ENCODE measurements at regions not wholly inside any gene's neighbourhood (a gene's known extent, or its start where the extent isn't known, plus 50 kb on each side); places are given as distances from the start of the nearest gene placed in this dataset.

DNA sequence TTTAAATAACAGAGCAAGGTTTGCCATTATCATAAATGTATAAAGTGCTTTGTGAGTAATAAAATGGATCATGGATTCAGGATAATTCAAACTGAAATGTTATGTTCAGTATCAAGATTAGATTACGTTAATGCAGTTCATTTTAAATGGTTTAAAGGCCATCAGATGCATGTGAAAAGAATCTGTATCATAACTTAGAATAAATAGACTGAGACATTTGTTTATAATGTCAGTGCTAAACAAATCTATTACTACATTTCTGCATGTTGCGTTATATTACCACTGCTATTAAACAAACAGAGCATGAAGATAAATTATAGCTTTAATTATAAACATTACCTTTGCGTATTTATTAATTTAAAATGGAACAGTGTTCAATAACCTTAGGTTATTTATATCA is 160.2 kb downstream of the TOX3 start:
- CTCF ChIA-PET: no interaction called here
- POLR2A ChIA-PET: no interaction called here
- no peak for TF ChIP-seq CTCF (IDR thresholded peaks at IDR 0.05; ENCODE audit: control extremely low read depth, extremely low read depth, low read depth, missing control alignments)
- no peak for DNase-seq (ENCODE audit: extremely low spot score)

DNA sequence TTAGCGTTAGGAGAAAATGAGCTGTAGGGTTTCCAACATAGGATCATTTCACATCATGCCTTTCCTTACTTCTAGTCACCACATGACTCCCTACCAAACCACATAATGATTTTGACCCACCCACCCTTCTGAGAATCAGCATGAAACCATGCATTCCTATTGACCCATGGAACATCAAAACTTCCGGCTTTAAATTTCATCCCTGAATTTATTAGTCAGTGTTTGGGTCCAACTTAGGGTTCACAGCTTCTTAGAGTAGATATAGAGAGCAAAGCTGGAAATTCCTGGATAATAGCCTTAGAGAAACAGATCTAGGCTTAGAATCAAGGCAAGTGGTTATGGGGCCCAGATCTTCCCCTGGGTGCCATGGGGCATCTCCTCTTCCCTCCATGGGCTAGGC is 162.6 kb downstream of the TOX3 start:
- no peak for DNase-seq (ENCODE audit: extremely low spot score)
- no peak for TF ChIP-seq CTCF (IDR thresholded peaks at IDR 0.05; ENCODE audit: control extremely low read depth, extremely low read depth, low read depth, missing control alignments)

GRCh38 chr16:52383640-52384292 is 163.2 kb downstream of the TOX3 start:
- CTCF ChIA-PET: no interaction called here
- DNase-seq (ENCODE audit: extremely low spot score): no peak
- POLR2A ChIA-PET: no interaction called here
- TF ChIP-seq CTCF (IDR thresholded peaks at IDR 0.05; ENCODE audit: control extremely low read depth, extremely low read depth, low read depth, missing control alignments): no peak

More for the DNA sequence above, 162.6 kb downstream of the TOX3 start:
- ChIA-PET CTCF (no interaction called here), POLR2A (no interaction called here)

GRCh38 chr16:52383119-52383518 is 163.8 kb downstream of the TOX3 start:
- CTCF ChIA-PET: no interaction called here
- TF ChIP-seq CTCF (IDR thresholded peaks at IDR 0.05; ENCODE audit: control extremely low read depth, extremely low read depth, low read depth, missing control alignments): no peak
- POLR2A ChIA-PET: no interaction called here
- DNase-seq (ENCODE audit: extremely low spot score): no peak

GRCh38 chr16:52379551-52379950 is 167.4 kb downstream of the TOX3 start:
- CTCF ChIA-PET: interaction anchor here (1.1 kb wide), 1 partner anchor 24 kb away, joined by 4 read pairs; no protein-coding TSS in a partner anchor
- POLR2A ChIA-PET: no interaction called here
- DNase-seq (ENCODE audit: extremely low spot score): no peak
- no peak for TF ChIP-seq CTCF (IDR thresholded peaks at IDR 0.05; ENCODE audit: control extremely low read depth, extremely low read depth, low read depth, missing control alignments)

GRCh38 chr16:52376676-52377280 is 170.2 kb downstream of the TOX3 start:
- no peak for TF ChIP-seq CTCF (IDR thresholded peaks at IDR 0.05; ENCODE audit: control extremely low read depth, extremely low read depth, low read depth, missing control alignments)
- DNase-seq (ENCODE audit: extremely low spot score): no peak
- CTCF ChIA-PET: interaction anchor here (1.1 to 1.3 kb wide), 2 partner anchors 9 to 27 kb away, joined by 3 read pairs; no protein-coding TSS in a partner anchor
- POLR2A ChIA-PET: no interaction called here

All from GM10248 (cell line).